K562 (cell line): ENCODE measurements at regions not wholly inside any gene's neighbourhood (a gene's known extent, or its start where the extent isn't known, plus 50 kb on each side); places are given as distances from the start of the nearest gene placed in this dataset.

Source experiments
- ATAC-seq: fragments of 200-7000 bp; cut with Tn5 transposase; 3 replicates; pipeline ENCODE4 v1.9.1; 2020; ENCODE audit warnings: moderate library complexity
- BruUV-seq: library from RNA; stranded (reverse); fragments of 400-500 nt; replicated peaks from 2 replicates; lab custom pipeline; 2021; lab: Mats Ljungman, UMichigan
- CTCF ChIA-PET: fragments of 300-600 bp; formaldehyde crosslinking; extraction: SDS; loops from one replicate; lab custom pipeline; 2021; ENCODE audit warnings: low intra/inter-chr PET ratio; lab: Yijun Ruan, JAX
- POLR2A ChIA-PET: fragments of 300-600, 350-650 bp; sonication (Branson Sonifier 250); formaldehyde crosslinking; extraction: SDS; loops from one replicate; lab custom pipeline; 2021; ENCODE audit warnings: antibody characterized with exemption, inconsistent platforms; lab: Yijun Ruan, JAX
- DNase-seq, 4 experiments: peaks; one replicate each; pipeline versions ENCODE4 v3.0.0 to v3.0.0-alpha.2; 2011 to 2018; ENCODE audit warnings: low spot score in 3 of 4, mixed read lengths in 3 of 4; ENCODE audit errors: extremely low read depth in 1 of 4
- FAIRE-seq: peaks from 2 replicates; lab custom pipeline; 2011; peaks lifted over from hg19 to GRCh38; lab: Jason Lieb, UNC
- H2AFZ ChIP-seq: 2 replicates; pipeline ENCODE4 v1.6.0; 2011; ENCODE audit warnings: low read depth, low read length, control low read depth, inconsistent platforms
- H3K27ac ChIP-seq: fragments of 200-600 bp; 3 replicates; pipeline ENCODE4 v1.8.0; 2011; ENCODE audit warnings: low read depth, mild to moderate bottlenecking, control low read depth, inconsistent platforms, low read length, moderate library complexity, mixed read lengths; ENCODE audit errors: extremely low read depth
- H3K27me3 ChIP-seq, 2 experiments: fragments of 300-600 bp in 1 of 2; 2 replicates in 1 of 2; 3 replicates in 1 of 2; pipeline versions ENCODE4 v1.6.0 to v1.8.0; 2011; ENCODE audit warnings: inconsistent platforms in 2 of 2, low read length in 2 of 2, mild to moderate bottlenecking in 1 of 2, mixed read lengths in 1 of 2, moderate library complexity in 1 of 2; ENCODE audit not compliant: control insufficient read depth in 2 of 2, insufficient read depth in 2 of 2
- H3K36me3 ChIP-seq: fragments of 300-600 bp; 3 replicates; pipeline ENCODE4 v1.8.0; 2011; ENCODE audit warnings: mild to moderate bottlenecking, low read length, inconsistent platforms; ENCODE audit not compliant: control insufficient read depth, insufficient read depth
- H3K4me1 ChIP-seq, 2 experiments: fragments of 200-600 bp in 1 of 2; replicated peaks in 1 of 2; 2 replicates in 1 of 2; 3 replicates in 1 of 2; pipeline versions ENCODE4 v1.5.1 to v1.8.0; 2011; ENCODE audit warnings: inconsistent platforms in 2 of 2, low read length in 2 of 2, mild to moderate bottlenecking in 1 of 2, mixed read lengths in 1 of 2, moderate library complexity in 1 of 2; ENCODE audit not compliant: control insufficient read depth in 2 of 2, insufficient read depth in 2 of 2
- H3K4me2 ChIP-seq: 2 replicates; pipeline ENCODE4 v1.6.1; 2011; ENCODE audit warnings: low read length, control low read depth, inconsistent platforms, mixed read lengths; ENCODE audit not compliant: insufficient read depth
- H3K4me3 ChIP-seq: fragments of 200-600 bp; sonication (generic), shearing (Covaris generic); 2 replicates; pipeline ENCODE4 v1.5.1; 2016; ENCODE audit warnings: control low read depth, inconsistent platforms
- H3K79me2 ChIP-seq: fragments of 200-600 bp; 3 replicates; pipeline ENCODE4 v1.8.0; 2011; ENCODE audit warnings: low read length, inconsistent platforms; ENCODE audit not compliant: control insufficient read depth, insufficient read depth
- H3K9ac ChIP-seq, 2 experiments: 2 replicates each; pipeline versions ENCODE4 v1.6.0 to v1.6.1; 2011; ENCODE audit warnings: low read depth in 2 of 2, low read length in 2 of 2, control low read depth in 1 of 2, inconsistent platforms in 1 of 2, mild to moderate bottlenecking in 1 of 2, mixed read lengths in 1 of 2; ENCODE audit not compliant: insufficient read depth in 1 of 2
- H3K9me1 ChIP-seq: one replicate; pipeline ENCODE4 v1.6.0; 2011; ENCODE audit warnings: inconsistent platforms, mild to moderate bottlenecking, low read length, moderate library complexity; ENCODE audit not compliant: control insufficient read depth, insufficient read depth
- H3K9me3 ChIP-seq: replicated peaks from 2 replicates; pipeline ENCODE4 v1.5.1; 2011; ENCODE audit warnings: low read depth, low read length, inconsistent platforms; ENCODE audit not compliant: control insufficient read depth, insufficient read depth
- H4K20me1 ChIP-seq: replicated peaks from 2 replicates; pipeline ENCODE4 v1.6.1; 2011; ENCODE audit warnings: low read length, inconsistent platforms, mixed read lengths; ENCODE audit not compliant: control insufficient read depth, insufficient read depth
- CHD4 ChIP-seq: fragments of 200-600 bp; sonication (generic); IDR thresholded peaks from 3 replicates; pipeline ENCODE4 v1.6.1; 2012; ENCODE audit warnings: low read depth, mild to moderate bottlenecking, mixed read lengths, low read length, inconsistent platforms; ENCODE audit not compliant: insufficient read depth, insufficient replicate concordance, poor library complexity, severe bottlenecking
- CREM ChIP-seq: IDR thresholded peaks from 2 replicates; pipeline ENCODE4 v1.6.1; 2014; ENCODE audit warnings: antibody characterized with exemption, low read depth
- CSDE1 ChIP-seq, 2 experiments: fragments of 450-650 bp; IDR thresholded peaks; 2 replicates each; pipeline ENCODE4 v1.6.1; 2016; ENCODE audit warnings: mild to moderate bottlenecking in 1 of 2
- ETV1 ChIP-seq: fragments of 450-650 bp; conservative IDR thresholded peaks from 2 replicates; pipeline ENCODE4 v1.6.1; 2016; ENCODE audit warnings: missing genetic modification characterization, control low read depth, low read depth, missing compliant biosample characterization
- GTF2F1 ChIP-seq: IDR thresholded peaks from 2 replicates; pipeline ENCODE4 v1.6.1; 2011; ENCODE audit warnings: low read depth, low read length, improper control_type of control experiment
- JUNB ChIP-seq: fragments of 450-650 bp; formaldehyde crosslinking; conservative IDR thresholded peaks from 2 replicates; pipeline ENCODE4 v1.4.0; 2020; ENCODE audit warnings: mild to moderate bottlenecking
- NFIX ChIP-seq: fragments of 250-450 bp; sonication (Bioruptor Pico); IDR thresholded peaks from 2 replicates; pipeline ENCODE4 v1.4.0; 2020; ENCODE audit warnings: low read depth, mild to moderate bottlenecking, moderate library complexity
- NR2C1 ChIP-seq, 2 experiments: fragments of 450-650 bp; IDR thresholded peaks; 2 replicates each; pipeline ENCODE4 v1.6.1; 2017; ENCODE audit warnings: mild to moderate bottlenecking in 2 of 2, antibody characterized with exemption in 1 of 2, inconsistent platforms in 1 of 2, missing compliant biosample characterization in 1 of 2, missing genetic modification characterization in 1 of 2
- PML ChIP-seq: IDR thresholded peaks from 2 replicates; pipeline ENCODE4 v1.6.1; 2012; ENCODE audit warnings: low read length, inconsistent platforms
- PYGO2 ChIP-seq: fragments of 450-650 bp; IDR thresholded peaks from 2 replicates; pipeline ENCODE4 v1.6.1; 2016; ENCODE audit warnings: mild to moderate bottlenecking, missing genetic modification characterization, moderate library complexity, missing compliant biosample characterization
- SIRT6 ChIP-seq: IDR thresholded peaks from one replicate; pipeline ENCODE4 v1.6.1; 2012; ENCODE audit warnings: low read depth, mild to moderate bottlenecking, control low read depth, inconsistent platforms, low read length, moderate library complexity
- XRCC4 ChIP-seq: IDR thresholded peaks from one replicate; pipeline ENCODE4 v1.6.1; 2011; ENCODE audit not compliant: insufficient read depth, insufficient read length; ENCODE audit errors: extremely low read depth
- ZNF124 ChIP-seq: sonication (generic); formaldehyde crosslinking; IDR thresholded peaks from 2 replicates; pipeline ENCODE4 v1.8.1; 2022; ENCODE audit warnings: missing genetic modification reagents
- ZNF253 ChIP-seq: fragments of 250-450 bp; sonication (Bioruptor Pico); conservative IDR thresholded peaks from 2 replicates; pipeline ENCODE4 v1.6.1; 2021; ENCODE audit warnings: mild to moderate bottlenecking
- ZNF75A ChIP-seq: fragments of 450-650 bp; formaldehyde crosslinking; IDR thresholded peaks from 2 replicates; pipeline ENCODE4 v1.4.0; 2020; ENCODE audit warnings: mild to moderate bottlenecking
- ZNF79 ChIP-seq: fragments of 250-450 bp; sonication (Bioruptor Pico); IDR thresholded peaks from 2 replicates; pipeline ENCODE4 v1.4.0; 2020; ENCODE audit warnings: low read depth, mild to moderate bottlenecking, moderate library complexity
- WGBS: fragments of 100-300 bp; shearing (Covaris generic); methylation state at CpG from one replicate; pipeline ENCODE4 v1.1.6; 2016; ENCODE audit warnings: low coverage, mixed read lengths; ENCODE audit not compliant: insufficient coverage; ENCODE audit errors: missing lambda C conversion rate; 5-methylcytosine and 5-hydroxymethylcytosine counted together
- in situ Hi-C: fragments of 300-500 bp; cut with MboI; formaldehyde crosslinking; loops from 4 replicates; pipeline ENCODE4 v1.15.0; 2018; ENCODE audit warnings: inconsistent platforms, mixed read lengths
- intact Hi-C: fragments of 100-400 bp; cut with micrococcal nuclease; formaldehyde crosslinking; loops from 2 replicates; pipeline ENCODE4 v1.14.2; 2022
- TF ChIP-seq, protein P1 (sequence below): fragments of 250-450 bp; sonication (Bioruptor Pico); IDR thresholded peaks from 2 replicates; pipeline ENCODE4 v1.6.1; 2021; ENCODE audit warnings: mild to moderate bottlenecking
- TF ChIP-seq, protein P2 (sequence below), 2 experiments: IDR thresholded peaks; 2 replicates each; pipeline ENCODE4 v1.6.1; 2012; ENCODE audit warnings: improper control_type of control experiment in 2 of 2, low read depth in 2 of 2, low read length in 2 of 2, borderline replicate concordance in 1 of 2

DNA sequence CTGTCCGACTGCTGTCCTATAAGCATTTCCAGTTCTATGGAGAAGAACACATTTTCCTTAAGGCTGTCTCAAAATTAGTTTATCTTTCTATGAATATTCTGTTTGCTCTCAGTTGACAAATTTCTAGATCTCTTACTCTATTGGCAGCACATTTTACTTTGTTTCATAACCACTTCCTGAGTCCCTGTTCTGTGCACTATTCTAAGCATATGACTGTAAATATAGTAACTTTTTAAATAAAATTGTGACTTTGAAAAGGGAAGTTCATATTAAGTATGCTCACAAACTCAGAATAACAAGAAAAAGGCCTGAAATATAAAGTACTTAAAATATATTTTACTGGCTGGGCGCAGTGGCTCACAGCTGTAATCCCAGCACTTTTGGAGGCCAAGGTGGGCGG, 56.5 kb upstream of the HTR2A start:
- Histone ChIP-seq H3K79me2 (no peaks in the 10 kb centered on the region), H4K20me1 (no peaks in the 10 kb centered on the region), H3K27me3 (no peaks in the 10 kb centered on the region), H3K4me3 (no peak overlapping the region), H3K4me2 (no peak overlapping the region), H3K36me3 (no peaks in the 10 kb centered on the region), H3K9me1 (no peaks in the 10 kb centered on the region), H3K9ac (no peak overlapping the region), H2AFZ (no peak overlapping the region), H3K9me3 (no peaks in the 10 kb centered on the region), H3K4me1 (no peaks in the 10 kb centered on the region), H3K27ac (no peak overlapping the region)
- ChIA-PET CTCF (no interaction called here), POLR2A (no interaction called here)
- TF ChIP-seq ZNF79 (CRISPR knock-in tag) (no peak), XRCC4 (no peak), NFIX (no peak), CREM (no peak), ZNF253 (CRISPR knock-in tag) (no peak), PML (no peak), PYGO2 (tag) (no peak), NR2C1 (IDR thresholded peaks at IDR 0.05) (no peak), NR2C1 (tag; IDR thresholded peaks at IDR 0.05) (no peak), SIRT6 (no peak), ETV1 (tag) (no peak), JUNB (CRISPR knock-in tag) (no peak), ZNF124 (CRISPR knock-in tag) (no peak), CSDE1 (IDR thresholded peaks at IDR 0.05) (no peak), CHD4 (no peak), ZNF75A (CRISPR knock-in tag) (no peak), GTF2F1 (no peak)
- TF ChIP-seq, protein P1, sequence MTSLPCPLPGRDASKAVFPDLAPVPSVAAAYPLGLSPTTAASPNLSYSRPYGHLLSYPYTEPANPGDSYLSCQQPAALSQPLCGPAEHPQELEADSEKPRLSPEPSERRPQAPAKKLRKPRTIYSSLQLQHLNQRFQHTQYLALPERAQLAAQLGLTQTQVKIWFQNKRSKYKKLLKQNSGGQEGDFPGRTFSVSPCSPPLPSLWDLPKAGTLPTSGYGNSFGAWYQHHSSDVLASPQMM (CRISPR knock-in tag): no peak
- TF ChIP-seq, protein P2, sequence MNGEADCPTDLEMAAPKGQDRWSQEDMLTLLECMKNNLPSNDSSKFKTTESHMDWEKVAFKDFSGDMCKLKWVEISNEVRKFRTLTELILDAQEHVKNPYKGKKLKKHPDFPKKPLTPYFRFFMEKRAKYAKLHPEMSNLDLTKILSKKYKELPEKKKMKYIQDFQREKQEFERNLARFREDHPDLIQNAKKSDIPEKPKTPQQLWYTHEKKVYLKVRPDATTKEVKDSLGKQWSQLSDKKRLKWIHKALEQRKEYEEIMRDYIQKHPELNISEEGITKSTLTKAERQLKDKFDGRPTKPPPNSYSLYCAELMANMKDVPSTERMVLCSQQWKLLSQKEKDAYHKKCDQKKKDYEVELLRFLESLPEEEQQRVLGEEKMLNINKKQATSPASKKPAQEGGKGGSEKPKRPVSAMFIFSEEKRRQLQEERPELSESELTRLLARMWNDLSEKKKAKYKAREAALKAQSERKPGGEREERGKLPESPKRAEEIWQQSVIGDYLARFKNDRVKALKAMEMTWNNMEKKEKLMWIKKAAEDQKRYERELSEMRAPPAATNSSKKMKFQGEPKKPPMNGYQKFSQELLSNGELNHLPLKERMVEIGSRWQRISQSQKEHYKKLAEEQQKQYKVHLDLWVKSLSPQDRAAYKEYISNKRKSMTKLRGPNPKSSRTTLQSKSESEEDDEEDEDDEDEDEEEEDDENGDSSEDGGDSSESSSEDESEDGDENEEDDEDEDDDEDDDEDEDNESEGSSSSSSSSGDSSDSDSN (IDR thresholded peaks at IDR 0.05; ENCODE audit: borderline replicate concordance in 1 of 2, low read depth in 2 of 2, low read length in 2 of 2): no peak
- FAIRE-seq (no peak), DNase-seq (no peak), ATAC-seq (no peak)
- 2% methylated on average over 3 of the region's 3 CpGs for WGBS
- intact Hi-C loops: no loop called here
- in situ Hi-C loops: no loop called here
- BruUV-seq: no TSS peak
